HG02759 (cell line): ENCODE measurements at regions not wholly inside any gene's neighbourhood (a gene's known extent, or its start where the extent isn't known, plus 50 kb on each side); places are given as distances from the start of the nearest gene placed in this dataset.
A peak's percentile ranks its signal among the peaks of the same experiment; 100 is the strongest.
"Not testable (repeated sequence)": the region's sequence is repeated elsewhere in the genome, so short reads cannot be mapped to it uniquely, and the experiment has no call there.

Experiments
- ATAC-seq: cut with Tn5 transposase; IDR thresholded peaks from one replicate; pipeline ENCODE4 v1.9.1; 2021; ENCODE audit warnings: mild to moderate bottlenecking, moderate library complexity; ENCODE audit not compliant: unreplicated experiment

GRCh38 chr5:40355181-40355580 is 324.5 kb upstream of the PTGER4 start:
- ATAC-seq, result no peak

- no peak for ATAC-seq
Observed at GRCh38 chr5:40354171-40354570, 325.5 kb upstream of the PTGER4 start.

- ATAC-seq, result no peak
Observed at GRCh38 chr5:40353442-40353841, 326.3 kb upstream of the PTGER4 start.

GRCh38 chr5:40347981-40348725 is 331.6 kb upstream of the PTGER4 start:
- no peak for ATAC-seq

GRCh38 chr5:40346901-40347300 is 332.8 kb upstream of the PTGER4 start:
- ATAC-seq, result no peak

GRCh38 chr5:40338434-40338833 is 341.3 kb upstream of the PTGER4 start:
- ATAC-seq, result not testable (repeated sequence)

GRCh38 chr5:40334242-40334635 is 345.5 kb upstream of the PTGER4 start:
- no peak for ATAC-seq

- peak; percentile 95 for ATAC-seq
Observed at GRCh38 chr5:40333459-40334241, 346.1 kb upstream of the PTGER4 start.

GRCh38 chr5:40332970-40333369 is 346.7 kb upstream of the PTGER4 start:
- no peak for ATAC-seq

GRCh38 chr5:40331616-40332015 is 348.1 kb upstream of the PTGER4 start:
- no peak for ATAC-seq

GRCh38 chr5:40321514-40321913 is 358.2 kb upstream of the PTGER4 start:
- ATAC-seq, result no peak

GRCh38 chr5:40318395-40318794 is 361.3 kb upstream of the PTGER4 start:
- ATAC-seq, result no peak

GRCh38 chr5:40317023-40317422 is 362.7 kb upstream of the PTGER4 start:
- ATAC-seq, result no peak

- ATAC-seq, result no peak
Observed at GRCh38 chr5:40315126-40315525, 364.6 kb upstream of the PTGER4 start.

- no peak for ATAC-seq
Observed at GRCh38 chr5:40314275-40314674, 365.4 kb upstream of the PTGER4 start.

GRCh38 chr5:40312205-40312604 is 367.5 kb upstream of the PTGER4 start:
- no peak for ATAC-seq

- no peak for ATAC-seq
Observed at GRCh38 chr5:40309851-40310250, 369.9 kb upstream of the PTGER4 start.

- no peak for ATAC-seq
Observed at GRCh38 chr5:40308867-40309266, 370.8 kb upstream of the PTGER4 start.

GRCh38 chr5:40307920-40308319 is 371.8 kb upstream of the PTGER4 start:
- no peak for ATAC-seq

- ATAC-seq, result no peak
Observed at GRCh38 chr5:40306869-40307487, 372.7 kb upstream of the PTGER4 start.

- no peak for ATAC-seq
Observed at GRCh38 chr5:40292006-40292405, 387.7 kb upstream of the PTGER4 start.

GRCh38 chr5:40291338-40291737 is 388.4 kb upstream of the PTGER4 start:
- no peak for ATAC-seq
